ENCODE measurements at regions not wholly inside any gene's neighbourhood (a gene's known extent, or its start where the extent isn't known, plus 50 kb on each side); places are given as distances from the start of the nearest gene placed in this dataset.

DNA sequence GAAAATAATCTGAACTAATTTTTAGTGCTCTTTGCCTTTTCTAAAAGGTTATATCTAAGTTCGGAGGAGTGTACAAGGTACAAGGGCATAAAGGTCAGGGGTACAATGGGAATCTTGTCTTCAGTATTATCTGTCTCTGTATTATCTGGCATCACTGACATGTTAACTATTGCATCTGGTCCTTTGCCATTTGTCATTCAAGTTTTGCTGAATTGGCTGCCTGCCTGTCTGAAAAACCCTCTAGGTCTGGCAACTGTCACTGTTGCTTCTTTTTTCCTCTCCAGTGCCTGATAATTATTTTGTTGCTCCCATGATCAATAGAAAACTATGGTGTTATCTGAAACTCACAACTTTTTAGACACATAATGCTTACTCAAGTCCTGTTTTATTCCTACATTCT lies 112.5 kb upstream of the STK26 start:
- H3K27me3 ChIP-seq (ENCODE audit: control insufficient read depth in 3 of 3, insufficient read depth in 3 of 3, low read depth in 1 of 3, low read length in 3 of 3), result peaks cover 0 to 32% (median 0%) of the 10 kb centered on the region in 3 experiments
- H2BK120ac ChIP-seq (ENCODE audit: low read depth, low read length), result no peak overlapping the region
- no peak overlapping the region for H3K4ac ChIP-seq (ENCODE audit: low read length)
- H3K4me1 ChIP-seq (ENCODE audit: control insufficient read depth in 2 of 2, insufficient read depth in 1 of 2, low read depth in 1 of 2, low read length in 2 of 2), result no peaks in the 10 kb centered on the region
- H2BK15ac ChIP-seq (ENCODE audit: low read length), result no peak overlapping the region
- H3K9me3 ChIP-seq (replicated peaks in 1 of 2; ENCODE audit: control insufficient read depth in 2 of 2, insufficient read depth in 1 of 2, low read depth in 1 of 2, low read length in 2 of 2), result no peaks in the 10 kb centered on the region
- H3K36me3 ChIP-seq (replicated peaks in 1 of 2; ENCODE audit: control insufficient read depth in 2 of 2, insufficient read depth in 2 of 2, low read length in 2 of 2), result no peaks in the 10 kb centered on the region
- no peak overlapping the region for H2BK12ac ChIP-seq (ENCODE audit: low read length)
- H3K4me3 ChIP-seq (ENCODE audit: low read length in 2 of 2), result no peak overlapping the region
- no peak overlapping the region for H3K27ac ChIP-seq (replicated peaks; ENCODE audit: low read length)
- no peak overlapping the region for H2AFZ ChIP-seq (ENCODE audit: low read length)
- no peak overlapping the region for H3K14ac ChIP-seq (ENCODE audit: low read length)
- no CpG with 5 or more reads among the region's 1 CpG for WGBS, 2 donors (ENCODE audit: extremely low coverage in 2 of 2, insufficient read length in 2 of 2, insufficient replicate concordance in 1 of 2)
- no peak overlapping the region for H2BK5ac ChIP-seq (ENCODE audit: low read length)
- H3K18ac ChIP-seq (ENCODE audit: low read length), result no peak overlapping the region
- no peak overlapping the region for H4K91ac ChIP-seq (ENCODE audit: low read depth, low read length, poor library complexity)
- no peak overlapping the region for H3K4me2 ChIP-seq (ENCODE audit: insufficient read depth, low read length, poor library complexity, severe bottlenecking)
- H4K8ac ChIP-seq (ENCODE audit: low read depth, low read length), result no peak overlapping the region
- no peak overlapping the region for H2AK5ac ChIP-seq (ENCODE audit: low read depth, low read length)
- no peak for DNase-seq (ENCODE audit: low spot score)
- no peak overlapping the region for H3K23ac ChIP-seq (ENCODE audit: low read depth, low read length, poor library complexity)
- no peaks in the 10 kb centered on the region for H3K79me1 ChIP-seq (ENCODE audit: low read depth, low read length)
- H3K9ac ChIP-seq (ENCODE audit: low read depth, low read length, poor library complexity), result no peak overlapping the region

DNA sequence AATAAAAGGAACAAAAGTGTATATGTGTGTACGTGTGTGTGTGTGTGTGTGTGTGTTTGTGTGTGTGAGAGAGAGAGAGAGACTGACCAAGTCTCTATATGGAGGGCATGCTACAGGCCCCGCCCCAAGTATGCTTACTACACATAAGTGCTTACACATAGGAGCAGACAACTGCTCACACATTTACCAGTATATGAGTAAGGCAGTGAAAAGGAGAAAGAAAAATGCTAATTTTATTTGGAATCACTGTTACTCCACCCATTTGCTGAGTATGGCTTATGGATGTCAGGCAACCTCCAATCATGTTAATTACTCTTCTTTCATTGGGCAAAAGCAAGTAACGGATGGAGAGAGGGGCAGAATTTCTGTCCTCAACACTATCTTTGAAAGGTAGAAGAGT lies 107.6 kb upstream of the STK26 start:
- no peak overlapping the region for H3K9ac ChIP-seq (ENCODE audit: low read depth, low read length, poor library complexity)
- no peak overlapping the region for H2BK15ac ChIP-seq (ENCODE audit: low read length)
- no peak overlapping the region for H2AK5ac ChIP-seq (ENCODE audit: low read depth, low read length)
- H4K91ac ChIP-seq (ENCODE audit: low read depth, low read length, poor library complexity), result no peak overlapping the region
- H3K4me3 ChIP-seq (ENCODE audit: low read length in 2 of 2), result no peak overlapping the region
- no peaks in the 10 kb centered on the region for H3K4me1 ChIP-seq (ENCODE audit: control insufficient read depth in 2 of 2, insufficient read depth in 1 of 2, low read depth in 1 of 2, low read length in 2 of 2)
- H3K14ac ChIP-seq (ENCODE audit: low read length), result no peak overlapping the region
- H2AFZ ChIP-seq (ENCODE audit: low read length), result no peak overlapping the region
- H3K4me2 ChIP-seq (ENCODE audit: insufficient read depth, low read length, poor library complexity, severe bottlenecking), result no peak overlapping the region
- WGBS, 2 donors (ENCODE audit: extremely low coverage in 2 of 2, insufficient read length in 2 of 2, insufficient replicate concordance in 1 of 2), result no CpG with 5 or more reads among the region's 3 CpGs
- no peak overlapping the region for H2BK12ac ChIP-seq (ENCODE audit: low read length)
- H3K9me3 ChIP-seq (replicated peaks in 1 of 2; ENCODE audit: control insufficient read depth in 2 of 2, insufficient read depth in 1 of 2, low read depth in 1 of 2, low read length in 2 of 2), result no peaks in the 10 kb centered on the region
- H4K8ac ChIP-seq (ENCODE audit: low read depth, low read length), result no peak overlapping the region
- H2BK5ac ChIP-seq (ENCODE audit: low read length), result no peak overlapping the region
- H3K79me1 ChIP-seq (ENCODE audit: low read depth, low read length), result no peaks in the 10 kb centered on the region
- no peak overlapping the region for H3K27ac ChIP-seq (replicated peaks; ENCODE audit: low read length)
- H3K4ac ChIP-seq (ENCODE audit: low read length), result no peak overlapping the region
- H3K27me3 ChIP-seq (ENCODE audit: control insufficient read depth in 3 of 3, insufficient read depth in 3 of 3, low read depth in 1 of 3, low read length in 3 of 3), result peaks cover 0 to 41% (median 0%) of the 10 kb centered on the region in 3 experiments
- no peak for DNase-seq (ENCODE audit: low spot score)
- H3K23ac ChIP-seq (ENCODE audit: low read depth, low read length, poor library complexity), result no peak overlapping the region
- no peak overlapping the region for H3K18ac ChIP-seq (ENCODE audit: low read length)
- no peak overlapping the region for H2BK120ac ChIP-seq (ENCODE audit: low read depth, low read length)
- H3K36me3 ChIP-seq (replicated peaks in 1 of 2; ENCODE audit: control insufficient read depth in 2 of 2, insufficient read depth in 2 of 2, low read length in 2 of 2), result no peaks in the 10 kb centered on the region

DNA sequence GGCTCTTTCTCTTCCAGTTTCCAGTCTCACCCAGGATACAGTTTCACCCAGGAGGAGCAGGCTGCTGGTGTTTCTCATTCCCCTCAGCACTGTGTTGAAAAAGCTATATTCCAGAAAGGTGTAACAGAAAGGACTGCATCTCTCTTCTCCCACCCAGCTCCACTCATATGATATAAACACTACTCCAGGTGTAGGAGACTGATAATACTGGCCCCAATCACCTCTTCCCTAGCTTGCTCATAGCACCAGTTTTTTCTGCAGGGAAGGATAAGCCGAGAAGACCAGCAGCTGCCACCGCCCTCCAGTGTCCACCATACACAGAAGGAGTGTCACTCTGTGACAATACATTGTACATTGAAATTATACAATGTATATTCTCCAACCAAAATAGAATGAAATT lies 105.5 kb upstream of the STK26 start:
- Histone ChIP-seq H3K9me3 (replicated peaks in 1 of 2; ENCODE audit: control insufficient read depth in 2 of 2, insufficient read depth in 1 of 2, low read depth in 1 of 2, low read length in 2 of 2) (no peaks in the 10 kb centered on the region), H2BK5ac (ENCODE audit: low read length) (no peak overlapping the region), H3K18ac (ENCODE audit: low read length) (no peak overlapping the region), H2BK120ac (ENCODE audit: low read depth, low read length) (no peak overlapping the region), H3K4me1 (ENCODE audit: control insufficient read depth in 2 of 2, insufficient read depth in 1 of 2, low read depth in 1 of 2, low read length in 2 of 2) (no peaks in the 10 kb centered on the region), H3K4me2 (ENCODE audit: insufficient read depth, low read length, poor library complexity, severe bottlenecking) (no peak overlapping the region), H2AFZ (ENCODE audit: low read length) (no peak overlapping the region), H3K36me3 (replicated peaks in 1 of 2; ENCODE audit: control insufficient read depth in 2 of 2, insufficient read depth in 2 of 2, low read length in 2 of 2) (no peaks in the 10 kb centered on the region), H4K91ac (ENCODE audit: low read depth, low read length, poor library complexity) (no peak overlapping the region), H3K23ac (ENCODE audit: low read depth, low read length, poor library complexity) (no peak overlapping the region), H2AK5ac (ENCODE audit: low read depth, low read length) (no peak overlapping the region), H3K27me3 (ENCODE audit: control insufficient read depth in 3 of 3, insufficient read depth in 3 of 3, low read depth in 1 of 3, low read length in 3 of 3) (peaks cover 0 to 38% (median 0%) of the 10 kb centered on the region in 3 experiments), H3K79me1 (ENCODE audit: low read depth, low read length) (no peaks in the 10 kb centered on the region), H2BK15ac (ENCODE audit: low read length) (no peak overlapping the region), H4K8ac (ENCODE audit: low read depth, low read length) (no peak overlapping the region), H2BK12ac (ENCODE audit: low read length) (no peak overlapping the region), H3K27ac (replicated peaks; ENCODE audit: low read length) (no peak overlapping the region), H3K9ac (ENCODE audit: low read depth, low read length, poor library complexity) (no peak overlapping the region), H3K4ac (ENCODE audit: low read length) (no peak overlapping the region), H3K4me3 (ENCODE audit: low read length in 2 of 2) (no peak overlapping the region), H3K14ac (ENCODE audit: low read length) (no peak overlapping the region)
- no CpG with 5 or more reads among the region's 2 CpGs for WGBS, 2 donors (ENCODE audit: extremely low coverage in 2 of 2, insufficient read length in 2 of 2, insufficient replicate concordance in 1 of 2)
- no peak for DNase-seq (ENCODE audit: low spot score)

GRCh38 chrX:131918839-131919238 lies 104.3 kb upstream of the STK26 start:
- Histone ChIP-seq H3K4me1 (ENCODE audit: control insufficient read depth in 2 of 2, insufficient read depth in 1 of 2, low read depth in 1 of 2, low read length in 2 of 2) (no peaks in the 10 kb centered on the region), H3K27ac (replicated peaks; ENCODE audit: low read length) (no peak overlapping the region), H2AK5ac (ENCODE audit: low read depth, low read length) (no peak overlapping the region), H4K8ac (ENCODE audit: low read depth, low read length) (no peak overlapping the region), H3K4ac (ENCODE audit: low read length) (no peak overlapping the region), H2BK5ac (ENCODE audit: low read length) (no peak overlapping the region), H2BK120ac (ENCODE audit: low read depth, low read length) (no peak overlapping the region), H3K23ac (ENCODE audit: low read depth, low read length, poor library complexity) (no peak overlapping the region), H4K91ac (ENCODE audit: low read depth, low read length, poor library complexity) (no peak overlapping the region), H3K9me3 (replicated peaks in 1 of 2; ENCODE audit: control insufficient read depth in 2 of 2, insufficient read depth in 1 of 2, low read depth in 1 of 2, low read length in 2 of 2) (no peaks in the 10 kb centered on the region), H3K14ac (ENCODE audit: low read length) (no peak overlapping the region), H3K36me3 (replicated peaks in 1 of 2; ENCODE audit: control insufficient read depth in 2 of 2, insufficient read depth in 2 of 2, low read length in 2 of 2) (no peaks in the 10 kb centered on the region), H3K9ac (ENCODE audit: low read depth, low read length, poor library complexity) (no peak overlapping the region), H3K18ac (ENCODE audit: low read length) (no peak overlapping the region), H2BK15ac (ENCODE audit: low read length) (no peak overlapping the region), H3K4me2 (ENCODE audit: insufficient read depth, low read length, poor library complexity, severe bottlenecking) (no peak overlapping the region), H3K27me3 (ENCODE audit: control insufficient read depth in 3 of 3, insufficient read depth in 3 of 3, low read depth in 1 of 3, low read length in 3 of 3) (peaks cover 0 to 43% (median 0%) of the 10 kb centered on the region in 3 experiments), H2BK12ac (ENCODE audit: low read length) (no peak overlapping the region), H3K4me3 (ENCODE audit: low read length in 2 of 2) (no peak overlapping the region), H3K79me1 (ENCODE audit: low read depth, low read length) (no peaks in the 10 kb centered on the region), H2AFZ (ENCODE audit: low read length) (no peak overlapping the region)
- DNase-seq (ENCODE audit: low spot score), result no peak
- no CpG with 5 or more reads among the region's 2 CpGs for WGBS, 2 donors (ENCODE audit: extremely low coverage in 2 of 2, insufficient read length in 2 of 2, insufficient replicate concordance in 1 of 2)
